Endometrium (tissue), 2 donors: ENCODE measurements at regions not wholly inside any gene's neighbourhood (a gene's known extent, or its start where the extent isn't known, plus 50 kb on each side); places are given as distances from the start of the nearest gene placed in this dataset.
"Not testable (repeated sequence)": the region's sequence is repeated elsewhere in the genome, so short reads cannot be mapped to it uniquely, and the experiment has no call there.

Source experiments
- FAIRE-seq: peaks from 2 replicates; lab custom pipeline; 2012; peaks lifted over from hg19 to GRCh38; lab: Jason Lieb, UNC
- donor health status: control.
- donor health status: control.

GRCh38 chr17:83204230-83204725, 124.9 kb downstream of the METRNL start:
- FAIRE-seq, result no peak

- not testable (repeated sequence) for FAIRE-seq
Measured at GRCh38 chr17:83204736-83205386, 125.5 kb downstream of the METRNL start.

GRCh38 chr17:83205387-83206035, 126.1 kb downstream of the METRNL start:
- FAIRE-seq, result not testable (repeated sequence)

- not testable (repeated sequence) for FAIRE-seq
Measured at GRCh38 chr17:83206036-83206394, 126.6 kb downstream of the METRNL start.

GRCh38 chr17:83206819-83207588, 127.6 kb downstream of the METRNL start:
- not testable (repeated sequence) for FAIRE-seq

- FAIRE-seq, result not testable (repeated sequence)
Measured at GRCh38 chr17:83247001-83247400, 167.6 kb downstream of the METRNL start.
